H1 (cell line): ENCODE measurements at regions not wholly inside any gene's neighbourhood (a gene's known extent, or its start where the extent isn't known, plus 50 kb on each side); places are given as distances from the start of the nearest gene placed in this dataset.

Experiments
- CTCF ChIP-seq, 3 experiments: IDR thresholded peaks; 1 replicate in 2 of 3; 2 replicates in 1 of 3; pipeline versions ENCODE4 v1.5.1 to v1.6.1; 2011; ENCODE audit warnings: low read length in 3 of 3, mild to moderate bottlenecking in 3 of 3, inconsistent platforms in 2 of 3, low read depth in 1 of 3, moderate library complexity in 1 of 3; ENCODE audit not compliant: insufficient read depth in 1 of 3; ENCODE audit errors: control extremely low read depth in 1 of 3
- KDM4A ChIP-seq: IDR thresholded peaks from one replicate; pipeline ENCODE4 v1.7.1; 2012; ENCODE audit warnings: low read depth, mild to moderate bottlenecking, moderate library complexity, low read length, inconsistent platforms; ENCODE audit not compliant: severe bottlenecking
- MAFK ChIP-seq: IDR thresholded peaks from 2 replicates; pipeline ENCODE4 v1.6.1; 2012; ENCODE audit warnings: low read depth, mild to moderate bottlenecking, improper control_type of control experiment, low read length
- SP1 ChIP-seq: IDR thresholded peaks from 2 replicates; pipeline ENCODE4 v1.6.1; 2011; ENCODE audit warnings: low read depth, low read length
- SUZ12 ChIP-seq: fragments of 200-600 bp; sonication (generic); IDR thresholded peaks from 2 replicates; pipeline ENCODE4 v1.6.1; 2012; ENCODE audit warnings: mild to moderate bottlenecking, inconsistent platforms, low read length, moderate library complexity, mixed read lengths
- TF ChIP-seq, protein P1 (sequence below): IDR thresholded peaks from 2 replicates; pipeline ENCODE4 v1.6.1; 2011; ENCODE audit warnings: low read depth, mild to moderate bottlenecking, low read length; ENCODE audit not compliant: insufficient read depth

- TF ChIP-seq CTCF (IDR thresholded peaks at IDR 0.05; ENCODE audit: control extremely low read depth in 1 of 3, insufficient read depth in 1 of 3, low read depth in 1 of 3, low read length in 3 of 3) (no peak), SP1 (no peak), SUZ12 (no peak), MAFK (no peak), KDM4A (no peak)
- TF ChIP-seq, protein P1, sequence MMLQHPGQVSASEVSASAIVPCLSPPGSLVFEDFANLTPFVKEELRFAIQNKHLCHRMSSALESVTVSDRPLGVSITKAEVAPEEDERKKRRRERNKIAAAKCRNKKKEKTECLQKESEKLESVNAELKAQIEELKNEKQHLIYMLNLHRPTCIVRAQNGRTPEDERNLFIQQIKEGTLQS = no peak
Measured at GRCh38 chr1:25140073-25140797, 92.1 kb downstream of the SYF2 start (continued).
